Uterus (tissue), 3 donors: ENCODE measurements at regions not wholly inside any gene's neighbourhood (a gene's known extent, or its start where the extent isn't known, plus 50 kb on each side); places are given as distances from the start of the nearest gene placed in this dataset.

ENCODE experiments used
- DNase-seq, 2 donors: peaks; one replicate each; pipeline ENCODE4 v3.0.0-alpha.2; 2019 to 2020
- H3K27ac ChIP-seq, 2 donors: fragments of 200-600 bp; sonication (generic); 1 replicate in 1 of 2; 2 replicates in 1 of 2; pipeline ENCODE4 v1.5.1; 2016 to 2018
- H3K27me3 ChIP-seq, 2 donors: fragments of 200-600 bp; sonication (generic); one replicate each; pipeline ENCODE4 v1.5.1; 2018 to 2019; ENCODE audit warnings: control low read depth in 1 of 2
- H3K36me3 ChIP-seq, 2 donors: fragments of 200-600 bp; sonication (generic); one replicate each; pipeline ENCODE4 v1.5.1; 2019; ENCODE audit warnings: control low read depth in 1 of 2
- H3K4me1 ChIP-seq, 2 donors: fragments of 200-600 bp; sonication (generic); one replicate each; pipeline ENCODE4 v1.5.1; 2018 to 2019; ENCODE audit warnings: control low read depth in 1 of 2
- H3K4me3 ChIP-seq, 2 donors: fragments of 200-600 bp; sonication (generic); 1 replicate in 1 of 2; 2 replicates in 1 of 2; pipeline ENCODE4 v1.5.1; 2018 to 2019; ENCODE audit warnings: mild to moderate bottlenecking in 1 of 2
- H3K9me3 ChIP-seq, 2 donors: fragments of 200-600 bp; sonication (generic); one replicate each; pipeline ENCODE4 v1.5.1; 2019; ENCODE audit warnings: control low read depth in 1 of 2
- CTCF ChIP-seq, 4 experiments: fragments of 200-600 bp in 2 of 4; fragments of 450-650 bp in 2 of 4; sonication (generic) in 2 of 4; IDR thresholded peaks; one replicate each; pipeline ENCODE4 v1.5.1; 2016 to 2019; ENCODE audit warnings: antibody characterized with exemption in 4 of 4, mild to moderate bottlenecking in 2 of 4, moderate library complexity in 1 of 4
- POLR2A ChIP-seq, 2 donors: fragments of 450-650 bp; IDR thresholded peaks; one replicate each; pipeline ENCODE4 v1.6.1; 2016; ENCODE audit warnings: antibody characterized with exemption in 2 of 2, mild to moderate bottlenecking in 1 of 2, moderate library complexity in 1 of 2
- intact Hi-C: fragments of 100-400 bp; cut with DNase I; formaldehyde crosslinking; loops from one replicate; pipeline ENCODE4 v1.15.1; 2023; ENCODE audit warnings: low total_unique reads
- donor health status: DM: yes; HTN: yes; CAD: no.

- peak in 1 of 2 donors; percentile 13 for DNase-seq
- Histone ChIP-seq H3K36me3 (no peaks in the 10 kb centered on the region), H3K9me3 (no peaks in the 10 kb centered on the region), H3K27me3 (no peaks in the 10 kb centered on the region), H3K27ac (no peak overlapping the region), H3K4me3 (no peak overlapping the region), H3K4me1 (no peaks in the 10 kb centered on the region)
- no peak for TF ChIP-seq CTCF (IDR thresholded peaks at IDR 0.05)
- TF ChIP-seq POLR2A (IDR thresholded peaks at IDR 0.05) = no peak
- intact Hi-C loops = no loop called here
These were observed 166.6 kb upstream of the DKK2 start for GRCh38 chr4:107202744-107203143.

GRCh38 chr4:107197121-107197520, 161.0 kb upstream of the DKK2 start:
- TF ChIP-seq CTCF (IDR thresholded peaks at IDR 0.05) (no peak), POLR2A (IDR thresholded peaks at IDR 0.05) (no peak)
- Histone ChIP-seq H3K27ac (no peak overlapping the region), H3K9me3 (no peaks in the 10 kb centered on the region), H3K36me3 (no peaks in the 10 kb centered on the region), H3K27me3 (no peaks in the 10 kb centered on the region), H3K4me1 (no peaks in the 10 kb centered on the region), H3K4me3 (no peak overlapping the region)
- DNase-seq = no peak
- intact Hi-C loops = no loop called here

GRCh38 chr4:107196312-107196711, 160.2 kb upstream of the DKK2 start:
- no peak for DNase-seq
- no peaks in the 10 kb centered on the region for H3K4me1 ChIP-seq
- no peaks in the 10 kb centered on the region for H3K27me3 ChIP-seq
- intact Hi-C loops = no loop called here
- TF ChIP-seq CTCF (IDR thresholded peaks at IDR 0.05) (no peak), POLR2A (IDR thresholded peaks at IDR 0.05) (no peak)
- no peaks in the 10 kb centered on the region for H3K36me3 ChIP-seq
- H3K27ac ChIP-seq = no peak overlapping the region
- no peak overlapping the region for H3K4me3 ChIP-seq
- no peaks in the 10 kb centered on the region for H3K9me3 ChIP-seq

GRCh38 chr4:107194005-107194404, 157.9 kb upstream of the DKK2 start:
- no peak for TF ChIP-seq CTCF (IDR thresholded peaks at IDR 0.05)
- Histone ChIP-seq H3K4me3 (no peak overlapping the region), H3K27me3 (no peaks in the 10 kb centered on the region), H3K36me3 (no peaks in the 10 kb centered on the region), H3K9me3 (no peaks in the 10 kb centered on the region), H3K27ac (no peak overlapping the region), H3K4me1 (no peaks in the 10 kb centered on the region)
- intact Hi-C loops = no loop called here
- no peak for DNase-seq

GRCh38 chr4:107192601-107193000, 156.5 kb upstream of the DKK2 start:
- intact Hi-C loops = no loop called here
- H3K27me3 ChIP-seq = no peaks in the 10 kb centered on the region
- H3K27ac ChIP-seq = no peak overlapping the region
- H3K4me1 ChIP-seq = no peaks in the 10 kb centered on the region
- DNase-seq = no peak
- H3K9me3 ChIP-seq = no peaks in the 10 kb centered on the region
- no peak for TF ChIP-seq CTCF (IDR thresholded peaks at IDR 0.05)
- TF ChIP-seq POLR2A (IDR thresholded peaks at IDR 0.05) = no peak
- no peak overlapping the region for H3K4me3 ChIP-seq
- no peaks in the 10 kb centered on the region for H3K36me3 ChIP-seq
